T47D (cell line): ENCODE measurements at regions not wholly inside any gene's neighbourhood (a gene's known extent, or its start where the extent isn't known, plus 50 kb on each side); places are given as distances from the start of the nearest gene placed in this dataset.

Source experiments
- DNase-seq, 2 experiments: peaks; one replicate each; pipeline versions ENCODE4 v3.0.0 to v3.0.0-alpha.2; 2011 to 2012; ENCODE audit warnings: low read depth in 1 of 2, low spot score in 1 of 2
- JUND ChIP-seq: IDR thresholded peaks from 2 replicates; pipeline ENCODE4 v1.6.1; 2012; ENCODE audit warnings: low read depth
- in situ Hi-C: cut with HindIII; loops from 2 replicates; pipeline ENCODE4 v1.10.0; 2016; ENCODE audit warnings: low sequenced_read_pairs, low pct_unique_long_range_greater_than_20kb

DNA sequence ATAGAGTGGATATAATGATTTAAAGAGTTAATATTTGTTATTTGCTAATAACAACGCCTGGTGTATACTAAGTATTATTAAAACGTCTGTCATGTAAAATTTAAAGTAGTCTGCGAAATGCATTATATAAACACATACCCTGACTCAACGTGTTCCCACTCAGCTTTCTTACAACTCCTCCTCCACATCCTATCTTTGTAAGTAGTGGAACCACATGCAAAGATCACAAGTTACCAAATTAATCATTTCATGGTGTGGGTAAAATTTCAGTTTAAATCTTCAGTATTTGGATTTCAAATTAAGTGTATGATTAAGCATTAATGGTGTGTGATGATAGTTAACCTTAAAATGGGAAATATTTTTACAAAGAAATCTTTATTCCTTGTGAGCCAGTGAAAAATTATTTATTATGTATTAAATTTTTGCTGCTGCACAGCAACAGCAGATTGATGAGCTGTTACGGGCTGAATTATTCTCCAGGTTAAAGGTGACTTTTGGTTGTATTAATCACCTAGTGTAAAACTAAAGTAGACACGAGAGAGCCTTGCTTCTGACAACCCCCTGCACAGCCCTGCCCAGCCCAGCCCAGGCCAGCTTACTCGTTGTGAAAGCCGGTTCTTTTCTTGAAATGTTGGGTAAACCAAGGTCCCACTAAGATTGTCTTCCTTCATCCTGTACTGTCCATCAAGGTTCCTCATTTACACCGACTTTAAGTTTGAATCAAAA is 373.5 kb downstream of the DTWD2 start:
- no peak for DNase-seq
- TF ChIP-seq JUND, result no peak
- in situ Hi-C loops, result no loop called here

DNA sequence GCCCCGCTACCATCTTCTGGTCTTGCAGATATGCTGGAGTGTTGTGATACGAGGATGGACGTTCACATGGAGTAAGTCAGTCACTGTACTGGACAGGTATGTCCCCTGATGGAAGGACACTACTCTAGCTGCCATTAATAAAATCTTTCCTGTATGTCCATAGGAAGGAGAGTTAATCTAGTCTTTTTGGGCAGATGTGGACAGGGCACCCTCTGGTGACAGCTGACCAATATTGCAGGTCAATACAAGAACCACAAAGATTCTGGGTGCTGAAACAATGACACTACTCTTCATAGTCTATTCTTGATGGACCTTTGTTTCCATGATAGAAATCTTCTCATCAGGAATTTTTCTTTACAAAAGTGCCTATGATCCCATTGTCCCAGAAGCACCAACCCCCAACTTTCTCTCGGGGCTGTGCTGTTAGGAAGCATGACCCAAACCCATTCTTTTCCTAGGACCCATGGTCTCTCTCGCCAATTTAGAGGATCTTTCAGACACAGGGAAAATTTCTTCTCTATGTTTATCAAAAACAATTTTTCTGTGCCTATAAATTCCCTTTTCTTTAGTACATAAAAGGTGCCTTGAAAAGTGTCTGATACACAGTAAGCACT is 376.9 kb downstream of the DTWD2 start:
- in situ Hi-C loops, result no loop called here
- TF ChIP-seq JUND, result no peak
- DNase-seq, result peak in 1 of 2 experiments; percentile 76

DNA sequence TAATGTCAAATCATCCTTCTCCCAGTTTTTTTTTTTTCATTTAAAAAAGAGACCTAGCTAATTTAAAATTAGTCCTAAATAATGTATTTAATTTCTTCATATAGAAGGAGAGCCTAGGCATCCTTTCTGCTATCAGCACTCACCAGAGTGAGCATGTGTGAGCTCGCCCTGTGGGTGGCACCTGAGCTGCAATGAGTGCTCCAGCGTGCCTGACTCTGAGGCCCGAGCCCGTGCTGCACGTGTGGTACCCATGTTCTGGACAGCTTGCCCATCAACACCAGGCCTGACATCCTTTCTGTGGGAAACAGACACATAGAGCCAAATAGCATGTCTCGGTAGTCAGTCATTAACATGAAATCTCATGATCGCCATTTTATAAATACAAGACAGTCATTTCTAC is 381.4 kb downstream of the DTWD2 start:
- in situ Hi-C loops, result no loop called here
- TF ChIP-seq JUND, result no peak
- no peak for DNase-seq

DNA sequence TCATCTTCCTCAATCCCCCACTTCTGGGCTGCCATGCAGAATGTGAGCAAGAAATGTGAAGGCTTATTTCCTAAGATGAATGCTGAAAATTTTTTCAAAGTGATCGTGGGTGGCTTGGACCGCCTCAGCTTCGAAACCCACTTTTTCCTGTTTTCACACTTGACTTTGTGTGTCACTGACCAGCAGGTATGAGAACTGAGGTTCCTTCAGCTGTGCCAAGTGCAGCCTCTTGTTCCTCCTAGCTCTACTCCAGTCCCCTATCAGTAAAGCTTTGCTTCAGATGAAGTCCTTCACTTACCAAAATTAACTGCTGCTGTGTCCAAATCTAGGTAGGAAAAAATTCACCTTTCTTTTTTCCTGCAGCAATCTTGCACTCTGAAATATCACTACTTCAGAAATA is 382.6 kb downstream of the DTWD2 start:
- in situ Hi-C loops, result no loop called here
- no peak for TF ChIP-seq JUND
- no peak for DNase-seq

DNA sequence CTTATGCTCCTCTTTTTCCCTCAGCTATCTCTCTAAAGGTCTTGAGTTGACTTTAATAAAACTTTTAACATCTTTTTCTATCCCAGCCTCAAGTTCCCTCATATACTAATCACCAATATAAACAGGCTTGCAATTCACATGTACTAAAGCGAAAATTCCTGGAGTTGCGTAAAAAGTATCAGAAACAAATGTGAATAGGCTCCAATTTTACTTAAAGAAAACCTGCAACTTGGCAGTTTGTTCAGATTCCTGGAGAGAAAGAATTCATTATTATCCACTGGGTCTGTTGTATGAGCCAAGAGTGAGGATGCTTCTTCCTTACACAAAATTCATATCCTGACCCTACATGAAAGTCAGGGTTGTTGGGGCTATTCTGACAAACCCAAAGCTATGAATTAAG is 384.2 kb downstream of the DTWD2 start:
- no peak for TF ChIP-seq JUND
- DNase-seq, result no peak
- in situ Hi-C loops, result no loop called here

DNA sequence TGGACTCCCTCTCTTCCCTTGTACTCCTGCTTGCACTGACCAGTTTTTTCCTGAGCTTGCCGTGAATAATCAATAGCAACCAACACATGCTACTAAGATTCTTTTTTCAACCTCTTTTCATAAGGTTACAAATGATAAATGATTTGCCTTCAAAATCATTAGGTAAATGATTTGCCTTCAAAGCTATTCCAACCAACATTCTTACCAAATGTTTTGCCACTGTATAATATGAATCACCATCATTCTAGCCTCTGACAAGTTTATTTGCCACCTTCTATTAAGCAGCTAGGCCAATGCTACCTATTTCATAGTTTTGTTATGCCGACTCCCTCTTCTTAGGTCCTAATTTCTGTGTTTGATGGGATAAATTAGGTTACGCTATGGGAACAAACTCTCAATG is 385.1 kb downstream of the DTWD2 start:
- in situ Hi-C loops, result no loop called here
- TF ChIP-seq JUND, result no peak
- DNase-seq, result no peak

DNA sequence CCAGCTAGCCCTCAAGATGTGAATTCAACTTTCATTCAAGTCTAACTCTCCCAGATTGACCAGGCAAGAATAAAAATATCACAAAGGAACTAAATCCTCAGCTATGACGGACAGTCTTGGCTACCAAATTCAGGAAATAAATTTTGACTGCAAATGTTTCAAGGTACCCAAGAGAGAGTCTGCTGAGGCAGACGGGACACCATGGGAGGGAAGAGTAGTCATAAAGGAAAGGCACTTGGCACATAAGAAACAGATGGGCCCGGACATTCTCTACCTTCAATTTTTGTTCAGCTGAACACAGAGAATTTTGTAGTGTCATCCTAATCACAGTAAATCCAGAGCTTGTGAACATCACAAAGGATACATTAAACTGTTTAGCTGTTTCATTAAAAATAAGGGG is 390.0 kb downstream of the DTWD2 start:
- no peak for DNase-seq
- TF ChIP-seq JUND, result no peak
- in situ Hi-C loops, result no loop called here

DNA sequence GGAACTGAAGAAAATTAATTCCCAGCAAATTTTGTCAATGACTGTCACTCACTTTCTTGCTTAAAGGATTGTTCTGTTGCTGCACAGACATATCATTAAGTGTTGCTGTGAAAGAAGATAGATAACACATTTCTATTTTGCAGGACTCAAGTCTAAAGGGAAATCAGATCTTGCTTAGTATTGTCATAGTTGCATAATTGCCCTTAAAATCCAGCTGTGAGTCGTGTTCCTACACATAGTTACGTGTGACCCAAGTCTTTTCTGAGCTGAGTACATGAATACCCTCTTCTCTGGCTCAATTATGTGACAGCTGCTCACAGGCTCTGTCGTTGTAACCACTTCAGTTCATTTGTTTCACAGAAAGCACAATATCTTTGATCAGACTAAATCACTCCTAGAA is 390.8 kb downstream of the DTWD2 start:
- DNase-seq, result no peak

DNA sequence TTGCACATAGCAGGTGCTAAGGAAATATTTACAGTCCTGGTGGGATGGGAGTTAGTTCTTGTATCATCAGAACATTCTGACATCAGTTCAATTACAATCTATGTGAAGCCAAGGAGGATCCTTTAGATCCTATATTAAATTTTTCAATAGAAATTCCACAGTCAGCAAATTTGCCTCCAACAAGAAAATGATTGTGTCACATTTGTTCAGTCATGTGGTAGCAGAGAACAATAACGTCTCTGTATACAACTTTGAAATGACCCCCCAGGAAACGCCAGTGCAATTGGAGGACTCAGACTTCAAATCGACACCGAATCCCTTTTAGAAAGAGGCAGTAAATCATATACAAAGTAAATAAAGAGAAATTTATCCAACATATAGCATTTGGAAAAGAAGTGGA is 392.1 kb downstream of the DTWD2 start:
- no peak for DNase-seq
- no peak for TF ChIP-seq JUND
- in situ Hi-C loops, result no loop called here

More for the DNA sequence above, 390.8 kb downstream of the DTWD2 start:
- in situ Hi-C loops, result no loop called here
- TF ChIP-seq JUND, result no peak

DNA sequence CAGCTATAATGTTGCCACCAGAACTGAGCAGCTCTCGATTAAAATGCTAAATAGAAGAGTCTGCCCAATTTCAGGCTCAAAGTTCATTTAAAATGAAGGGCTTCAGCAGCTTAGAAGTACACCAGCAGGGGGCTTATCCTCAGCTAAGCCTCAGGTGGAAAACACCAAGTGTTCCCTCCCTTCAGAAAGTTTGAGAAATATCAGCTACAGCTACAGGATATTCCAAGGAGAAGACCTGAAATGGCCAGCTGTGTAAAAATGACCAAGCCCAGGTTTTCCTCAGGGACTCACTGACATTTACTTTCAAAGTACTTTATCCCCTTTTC is 395.4 kb downstream of the DTWD2 start:
- in situ Hi-C loops, result no loop called here
- no peak for TF ChIP-seq JUND
- DNase-seq, result peak in 1 of 2 experiments; percentile 19

DNA sequence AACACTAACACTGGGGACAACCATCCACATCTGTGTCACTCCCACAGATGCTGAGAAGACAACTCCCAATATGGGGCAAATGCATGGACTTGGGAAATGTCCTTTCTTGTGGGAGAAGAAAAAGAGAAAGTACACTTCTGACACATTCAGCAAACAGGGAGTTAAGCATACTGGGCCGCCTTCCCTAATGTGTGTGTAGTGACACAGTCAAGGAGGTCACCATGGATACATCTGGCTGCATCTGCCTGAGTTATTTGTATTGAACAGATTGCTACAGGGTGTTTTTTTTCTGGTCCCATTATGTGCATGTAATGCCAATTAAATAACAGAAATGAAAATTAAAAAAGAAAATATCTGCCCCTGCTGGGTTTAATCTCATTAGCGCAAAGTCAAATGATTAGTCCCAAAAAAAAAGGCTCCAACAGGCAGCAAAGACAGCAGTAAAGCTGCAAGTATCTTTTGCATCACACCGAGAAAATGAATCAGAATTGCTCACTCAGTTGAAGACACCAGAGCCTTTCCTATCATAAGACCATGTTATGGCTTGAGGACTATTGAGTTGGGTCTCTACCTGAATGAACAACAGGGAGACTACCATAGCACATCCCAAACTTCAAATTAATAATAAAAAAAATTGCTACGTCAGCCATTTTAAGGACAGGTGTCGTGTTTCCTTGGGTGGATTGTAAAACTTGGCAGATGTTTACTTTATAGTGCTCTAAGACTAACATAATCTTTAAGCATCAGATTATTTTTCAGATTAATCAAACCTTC is 395.9 kb downstream of the DTWD2 start:
- in situ Hi-C loops, result no loop called here
- no peak for TF ChIP-seq JUND
- DNase-seq, result no peak

DNA sequence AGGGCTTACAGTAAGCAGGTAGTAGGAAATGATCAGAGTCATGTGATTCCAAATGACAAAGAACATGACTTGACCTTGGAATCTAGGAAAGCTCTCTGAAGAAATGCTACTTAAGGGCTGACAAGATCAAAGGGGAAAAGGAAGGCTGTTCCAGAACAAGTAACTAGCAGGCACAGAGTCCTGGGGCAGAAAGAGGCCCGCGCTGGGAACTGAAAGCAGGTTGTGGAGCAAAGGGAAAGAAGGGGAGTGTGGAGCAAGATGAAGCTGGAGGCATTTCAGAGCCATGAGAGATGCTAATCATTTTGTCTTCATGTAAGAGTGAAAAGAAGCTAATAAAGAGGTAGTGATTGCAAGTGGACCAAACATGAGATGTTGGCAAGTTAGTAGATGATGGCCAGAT is 397.5 kb downstream of the DTWD2 start:
- in situ Hi-C loops, result no loop called here
- TF ChIP-seq JUND, result no peak
- DNase-seq, result peak in 1 of 2 experiments; percentile 59

DNA sequence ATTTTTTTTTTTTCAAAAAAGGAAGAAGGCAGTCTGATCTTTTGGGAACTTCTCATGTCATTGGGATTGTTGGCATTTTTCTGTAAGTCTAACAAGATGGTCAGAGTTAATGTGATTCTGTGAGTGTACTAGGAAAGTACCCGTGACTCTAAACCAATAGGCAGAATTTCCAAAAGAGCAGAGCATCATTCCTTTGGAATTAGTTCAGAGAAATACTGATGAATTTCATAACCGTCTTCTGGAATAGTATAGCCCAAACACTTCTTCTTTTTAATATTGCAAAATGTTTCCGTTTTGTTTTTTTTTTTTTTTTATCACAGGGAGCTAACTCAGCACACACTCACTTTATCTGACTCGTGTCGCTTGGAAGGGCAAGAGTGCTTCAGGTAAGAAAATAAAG is 407.4 kb downstream of the DTWD2 start:
- DNase-seq, result no peak
- in situ Hi-C loops, result no loop called here
- TF ChIP-seq JUND, result no peak
